ENCODE measurements at regions not wholly inside any gene's neighbourhood (a gene's known extent, or its start where the extent isn't known, plus 50 kb on each side); places are given as distances from the start of the nearest gene placed in this dataset.

GRCh38 chr3:22141769-22142168, 390.8 kb upstream of the ZNF385D start:
- no peak for ATAC-seq (ENCODE audit: insufficient number of reproducible peaks, low FRiP score, low read depth)
- Histone ChIP-seq H3K27ac (no peak overlapping the region), H3K27me3 (replicated peaks; ENCODE audit: insufficient read depth) (no peaks in the 10 kb centered on the region), H3K9me3 (no peaks in the 10 kb centered on the region), H3K36me3 (no peaks in the 10 kb centered on the region), H3K4me1 (ENCODE audit: control insufficient read depth in 1 of 2, low read depth in 2 of 2) (no peaks in the 10 kb centered on the region), H3K4me3 (no peak overlapping the region)
- TF ChIP-seq CTCF (IDR thresholded peaks at IDR 0.05): no peak
- DNase-seq (ENCODE audit: low spot score): no peak

GRCh38 chr3:22147161-22147560, 396.2 kb upstream of the ZNF385D start:
- Histone ChIP-seq H3K4me3 (no peak overlapping the region), H3K9me3 (no peaks in the 10 kb centered on the region), H3K27ac (no peak overlapping the region), H3K36me3 (no peaks in the 10 kb centered on the region), H3K27me3 (replicated peaks; ENCODE audit: insufficient read depth) (no peaks in the 10 kb centered on the region), H3K4me1 (ENCODE audit: control insufficient read depth in 1 of 2, low read depth in 2 of 2) (no peaks in the 10 kb centered on the region)
- no peak for ATAC-seq (ENCODE audit: insufficient number of reproducible peaks, low FRiP score, low read depth)
- no peak for TF ChIP-seq CTCF (IDR thresholded peaks at IDR 0.05)
- DNase-seq (ENCODE audit: low spot score): no peak

DNA sequence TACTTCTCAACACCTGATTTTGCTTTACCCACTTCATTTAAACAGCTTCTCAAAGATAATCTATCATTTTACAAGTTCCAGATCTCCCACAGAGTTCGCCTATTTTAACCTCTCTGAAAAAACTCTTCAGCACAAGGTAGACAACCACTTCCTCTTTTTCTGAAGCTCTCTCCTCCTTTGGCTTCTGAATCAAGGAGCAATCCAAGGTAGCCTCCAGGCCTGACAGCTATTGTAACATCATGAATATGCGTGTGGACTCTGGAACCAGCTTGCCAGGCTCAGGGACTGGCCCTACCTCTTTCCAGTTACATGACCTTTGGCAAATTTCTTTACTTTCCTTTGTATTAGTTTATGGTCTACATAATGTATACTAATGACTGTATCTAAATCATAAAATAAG, 405.9 kb upstream of the ZNF385D start:
- TF ChIP-seq CTCF (IDR thresholded peaks at IDR 0.05): no peak
- Histone ChIP-seq H3K9me3 (no peaks in the 10 kb centered on the region), H3K27ac (no peak overlapping the region), H3K4me3 (no peak overlapping the region), H3K36me3 (no peaks in the 10 kb centered on the region), H3K27me3 (replicated peaks; ENCODE audit: insufficient read depth) (no peaks in the 10 kb centered on the region), H3K4me1 (ENCODE audit: control insufficient read depth in 1 of 2, low read depth in 2 of 2) (peaks cover 0 to 7% of the 10 kb centered on the region in 2 donors)
- ATAC-seq (ENCODE audit: insufficient number of reproducible peaks, low FRiP score, low read depth) (no peak), DNase-seq (ENCODE audit: low spot score) (no peak)

DNA sequence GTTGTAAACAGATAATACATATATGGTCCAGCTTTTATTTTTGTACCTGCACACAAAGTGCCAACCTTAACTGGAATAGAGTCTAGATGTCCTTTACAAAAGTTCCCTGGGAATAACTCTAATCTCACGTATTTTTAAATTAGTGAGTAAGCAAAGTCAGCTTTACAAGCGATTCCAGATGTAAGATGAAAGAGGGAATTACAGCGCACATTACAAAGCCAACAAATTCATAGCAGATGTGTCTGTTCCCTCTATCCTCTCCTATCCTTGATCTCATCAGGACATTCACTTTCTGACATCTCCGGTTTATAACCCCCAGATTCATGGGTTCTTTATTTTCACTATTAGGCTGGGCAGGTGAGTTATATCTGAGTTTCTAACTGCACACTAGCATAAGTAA, 406.8 kb upstream of the ZNF385D start:
- Histone ChIP-seq H3K27me3 (replicated peaks; ENCODE audit: insufficient read depth) (no peaks in the 10 kb centered on the region), H3K27ac (no peak overlapping the region), H3K4me1 (ENCODE audit: control insufficient read depth in 1 of 2, low read depth in 2 of 2) (peaks cover 0 to 7% of the 10 kb centered on the region in 2 donors), H3K36me3 (no peaks in the 10 kb centered on the region), H3K4me3 (no peak overlapping the region), H3K9me3 (no peaks in the 10 kb centered on the region)
- DNase-seq (ENCODE audit: low spot score) (no peak), ATAC-seq (ENCODE audit: insufficient number of reproducible peaks, low FRiP score, low read depth) (no peak)
- TF ChIP-seq CTCF (IDR thresholded peaks at IDR 0.05): no peak

DNA sequence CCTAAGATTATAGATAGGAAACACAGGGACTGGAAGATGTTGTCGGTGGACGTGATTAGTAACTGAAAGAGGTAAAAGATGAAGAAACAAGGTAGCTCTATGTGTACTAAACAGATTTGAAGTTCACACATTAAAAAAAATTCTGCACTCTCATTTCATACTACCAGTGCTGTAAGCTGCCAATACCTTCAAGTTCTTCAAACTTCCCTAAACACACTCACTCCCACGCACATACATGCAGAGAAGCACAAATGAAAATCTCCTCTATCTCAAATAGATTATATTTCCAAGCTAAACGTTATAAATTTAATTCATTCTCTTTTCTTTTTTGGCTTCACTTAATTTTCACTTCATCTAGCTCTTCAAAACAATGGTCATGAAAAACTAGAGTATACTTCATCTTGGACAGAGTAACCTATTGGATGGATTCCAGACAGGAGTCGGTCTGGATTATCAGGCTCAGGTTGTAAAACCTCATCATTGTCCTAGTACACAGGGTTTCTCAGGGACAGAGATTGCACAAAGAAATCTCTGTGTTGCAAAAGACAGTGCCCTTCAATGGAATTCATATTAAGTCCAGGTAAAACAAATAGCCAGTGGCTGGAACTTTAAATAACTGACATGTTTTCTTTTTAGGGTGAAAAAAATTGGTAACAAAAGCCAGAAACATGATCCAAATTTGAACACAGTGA, 408.1 kb upstream of the ZNF385D start:
- Histone ChIP-seq H3K9me3 (no peaks in the 10 kb centered on the region), H3K4me1 (ENCODE audit: control insufficient read depth in 1 of 2, low read depth in 2 of 2) (peaks cover 0 to 7% of the 10 kb centered on the region in 2 donors), H3K4me3 (no peak overlapping the region), H3K36me3 (no peaks in the 10 kb centered on the region), H3K27ac (no peak overlapping the region), H3K27me3 (replicated peaks; ENCODE audit: insufficient read depth) (no peaks in the 10 kb centered on the region)
- ATAC-seq (ENCODE audit: insufficient number of reproducible peaks, low FRiP score, low read depth) (no peak), DNase-seq (ENCODE audit: low spot score) (no peak)
- no peak for TF ChIP-seq CTCF (IDR thresholded peaks at IDR 0.05)

Measured in thoracic aorta (tissue), 2 donors.